OCI-LY7 (cell line): ENCODE measurements at regions not wholly inside any gene's neighbourhood (a gene's known extent, or its start where the extent isn't known, plus 50 kb on each side); places are given as distances from the start of the nearest gene placed in this dataset.

Experiments
- EZH2phosphoT487 ChIP-seq: fragments of 200-600 bp; sonication (generic); IDR thresholded peaks from 2 replicates; pipeline ENCODE4 v1.6.1; 2018; ENCODE audit warnings: low read depth, borderline replicate concordance, mild to moderate bottlenecking, mixed run types, antibody characterized with exemption, low read length, moderate library complexity, mixed read lengths
- TF ChIP-seq, protein P1 (sequence below): fragments of 200-600 bp; sonication (generic); conservative IDR thresholded peaks from 2 replicates; pipeline ENCODE4 v1.5.1; 2014; ENCODE audit warnings: mild to moderate bottlenecking, antibody characterized with exemption, low read length, moderate library complexity, mixed read lengths

DNA sequence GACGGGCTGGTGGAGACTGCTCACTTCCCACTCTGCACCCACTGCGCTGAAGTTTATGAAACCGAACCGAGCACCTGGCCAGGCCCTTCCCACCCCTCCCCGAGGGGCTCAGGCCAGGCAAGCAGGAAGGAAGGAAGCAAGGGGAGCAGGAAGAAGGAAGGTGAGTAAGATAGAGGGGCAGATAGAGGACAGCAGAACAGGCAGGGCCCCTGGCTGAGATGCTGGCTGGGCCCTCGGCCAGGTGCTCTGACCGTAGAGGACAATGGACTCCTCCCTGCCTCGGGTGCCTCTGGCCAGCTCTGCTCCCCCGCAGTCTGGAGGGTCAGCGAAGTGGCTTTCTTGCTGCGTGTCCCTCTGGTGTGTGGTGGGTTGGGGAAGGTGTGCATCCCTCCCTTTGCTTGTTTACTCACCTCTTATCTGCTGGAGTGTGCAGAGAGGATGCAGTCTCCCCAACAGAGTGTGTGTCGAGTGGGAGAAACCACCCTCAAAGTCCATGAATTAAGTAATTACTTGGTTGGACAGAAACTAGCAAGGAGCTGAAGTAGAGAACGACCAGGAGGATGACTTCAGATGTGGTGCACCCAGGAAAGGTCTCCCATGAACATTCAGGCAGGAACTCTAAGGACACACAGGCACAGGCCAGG is 82.8 kb upstream of the PPP2R2D start:
- TF ChIP-seq, protein P1, sequence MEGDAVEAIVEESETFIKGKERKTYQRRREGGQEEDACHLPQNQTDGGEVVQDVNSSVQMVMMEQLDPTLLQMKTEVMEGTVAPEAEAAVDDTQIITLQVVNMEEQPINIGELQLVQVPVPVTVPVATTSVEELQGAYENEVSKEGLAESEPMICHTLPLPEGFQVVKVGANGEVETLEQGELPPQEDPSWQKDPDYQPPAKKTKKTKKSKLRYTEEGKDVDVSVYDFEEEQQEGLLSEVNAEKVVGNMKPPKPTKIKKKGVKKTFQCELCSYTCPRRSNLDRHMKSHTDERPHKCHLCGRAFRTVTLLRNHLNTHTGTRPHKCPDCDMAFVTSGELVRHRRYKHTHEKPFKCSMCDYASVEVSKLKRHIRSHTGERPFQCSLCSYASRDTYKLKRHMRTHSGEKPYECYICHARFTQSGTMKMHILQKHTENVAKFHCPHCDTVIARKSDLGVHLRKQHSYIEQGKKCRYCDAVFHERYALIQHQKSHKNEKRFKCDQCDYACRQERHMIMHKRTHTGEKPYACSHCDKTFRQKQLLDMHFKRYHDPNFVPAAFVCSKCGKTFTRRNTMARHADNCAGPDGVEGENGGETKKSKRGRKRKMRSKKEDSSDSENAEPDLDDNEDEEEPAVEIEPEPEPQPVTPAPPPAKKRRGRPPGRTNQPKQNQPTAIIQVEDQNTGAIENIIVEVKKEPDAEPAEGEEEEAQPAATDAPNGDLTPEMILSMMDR: no peak
- TF ChIP-seq EZH2phosphoT487: no peak
